Right atrium auricular region (tissue), 2 donors: ENCODE measurements at regions not wholly inside any gene's neighbourhood (a gene's known extent, or its start where the extent isn't known, plus 50 kb on each side); places are given as distances from the start of the nearest gene placed in this dataset.

Source experiments
- DNase-seq: peaks from one replicate; pipeline ENCODE4 v3.0.0-alpha.2; 2019; ENCODE audit warnings: low spot score
- H3K27ac ChIP-seq, 2 donors: fragments of 200-600 bp; sonication (generic); 1 replicate in 1 of 2; 2 replicates in 1 of 2; pipeline ENCODE4 v1.5.1; 2016 to 2019
- H3K27me3 ChIP-seq, 2 donors: fragments of 200-600 bp; sonication (generic); one replicate each; pipeline versions ENCODE4 v1.5.1 to v1.6.0; 2017 to 2019
- H3K36me3 ChIP-seq: fragments of 200-600 bp; sonication (generic); one replicate; pipeline ENCODE4 v1.5.1; 2016
- H3K4me1 ChIP-seq, 2 donors: fragments of 200-600 bp; sonication (generic); one replicate each; pipeline versions ENCODE4 v1.5.1 to v1.6.0; 2017 to 2019
- H3K4me3 ChIP-seq, 2 donors: fragments of 200-600 bp; sonication (generic); 1 replicate in 1 of 2; 2 replicates in 1 of 2; pipeline ENCODE4 v1.5.1; 2017 to 2019; ENCODE audit warnings: mild to moderate bottlenecking in 1 of 2, moderate library complexity in 1 of 2
- H3K9me3 ChIP-seq, 2 donors: fragments of 200-600 bp; sonication (generic); one replicate each; pipeline ENCODE4 v1.5.1; 2019
- TF ChIP-seq, protein P1 (sequence below), 2 donors: fragments of 200-600 bp; sonication (generic); IDR thresholded peaks; one replicate each; pipeline ENCODE4 v1.5.1; 2019; ENCODE audit warnings: antibody characterized with exemption in 2 of 2

DNA sequence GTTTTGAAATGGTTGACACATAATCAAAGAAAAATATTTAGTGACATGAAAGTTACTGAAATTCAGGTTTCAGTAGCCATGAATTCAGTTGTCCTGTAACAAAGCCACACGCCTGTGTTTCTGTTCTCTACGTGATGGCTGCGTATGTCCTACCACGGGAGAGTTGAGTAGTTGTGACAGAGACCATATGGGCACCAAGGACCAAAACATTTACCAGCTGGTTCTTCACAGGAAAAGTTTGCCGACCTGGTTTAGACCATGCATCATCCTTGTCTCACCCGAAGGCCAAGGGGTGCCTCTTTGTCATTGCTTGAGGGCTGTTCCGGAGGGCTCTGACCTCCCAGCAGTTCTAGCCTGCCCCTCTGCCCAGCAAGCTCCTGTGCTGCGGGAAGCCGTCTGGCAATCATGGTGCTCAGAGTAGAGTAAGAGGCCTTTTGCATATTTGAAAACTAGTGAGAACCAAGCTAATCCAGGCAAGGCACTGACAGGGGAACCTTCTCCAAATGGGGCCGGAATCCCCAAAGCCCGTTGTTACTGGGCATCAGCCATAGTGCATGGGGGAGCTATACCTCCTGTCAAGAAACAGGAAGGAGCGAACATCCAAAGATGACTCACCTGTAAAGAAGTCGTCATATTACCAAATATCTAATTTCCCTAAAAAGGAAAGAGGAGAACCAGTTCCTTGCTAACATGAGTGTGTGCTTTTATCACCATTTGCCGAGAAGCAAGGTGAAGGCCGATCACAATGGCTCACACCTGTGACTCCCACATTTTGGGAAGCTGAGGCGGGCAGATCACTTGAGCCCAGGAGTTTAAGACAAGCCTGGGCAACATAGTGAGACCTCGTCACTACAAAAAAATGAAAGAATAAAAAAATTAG, 92.6 kb upstream of the RAB12 start:
- TF ChIP-seq, protein P1, sequence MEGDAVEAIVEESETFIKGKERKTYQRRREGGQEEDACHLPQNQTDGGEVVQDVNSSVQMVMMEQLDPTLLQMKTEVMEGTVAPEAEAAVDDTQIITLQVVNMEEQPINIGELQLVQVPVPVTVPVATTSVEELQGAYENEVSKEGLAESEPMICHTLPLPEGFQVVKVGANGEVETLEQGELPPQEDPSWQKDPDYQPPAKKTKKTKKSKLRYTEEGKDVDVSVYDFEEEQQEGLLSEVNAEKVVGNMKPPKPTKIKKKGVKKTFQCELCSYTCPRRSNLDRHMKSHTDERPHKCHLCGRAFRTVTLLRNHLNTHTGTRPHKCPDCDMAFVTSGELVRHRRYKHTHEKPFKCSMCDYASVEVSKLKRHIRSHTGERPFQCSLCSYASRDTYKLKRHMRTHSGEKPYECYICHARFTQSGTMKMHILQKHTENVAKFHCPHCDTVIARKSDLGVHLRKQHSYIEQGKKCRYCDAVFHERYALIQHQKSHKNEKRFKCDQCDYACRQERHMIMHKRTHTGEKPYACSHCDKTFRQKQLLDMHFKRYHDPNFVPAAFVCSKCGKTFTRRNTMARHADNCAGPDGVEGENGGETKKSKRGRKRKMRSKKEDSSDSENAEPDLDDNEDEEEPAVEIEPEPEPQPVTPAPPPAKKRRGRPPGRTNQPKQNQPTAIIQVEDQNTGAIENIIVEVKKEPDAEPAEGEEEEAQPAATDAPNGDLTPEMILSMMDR (IDR thresholded peaks at IDR 0.05): no peak
- H3K4me1 ChIP-seq: no peaks in the 10 kb centered on the region
- H3K27ac ChIP-seq: no peak overlapping the region
- H3K36me3 ChIP-seq: no peaks in the 10 kb centered on the region
- H3K4me3 ChIP-seq: no peak overlapping the region
- DNase-seq: peak; percentile 43
- no peaks in the 10 kb centered on the region for H3K27me3 ChIP-seq
- no peaks in the 10 kb centered on the region for H3K9me3 ChIP-seq

DNA sequence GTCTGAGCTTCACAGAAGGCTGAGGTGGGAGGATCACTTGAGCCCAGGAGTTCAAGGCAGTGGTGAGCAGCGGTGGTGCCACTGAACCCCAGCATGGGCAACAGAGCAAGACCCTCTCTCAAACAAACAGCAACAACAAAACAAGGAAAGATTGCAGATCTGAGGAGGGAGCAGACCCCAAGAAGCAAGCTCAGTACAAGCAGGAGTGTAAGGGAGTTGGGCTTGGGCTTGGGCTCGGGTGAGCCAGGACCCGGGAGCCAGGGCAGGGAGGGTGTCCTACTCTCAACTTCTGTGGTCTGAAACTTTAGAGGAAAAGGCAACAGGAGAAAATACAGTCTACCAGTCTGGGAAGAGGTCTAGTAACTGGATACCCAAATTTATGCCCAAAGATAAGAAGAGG, 92.0 kb upstream of the RAB12 start:
- Histone ChIP-seq H3K27me3 (no peaks in the 10 kb centered on the region), H3K27ac (no peak overlapping the region), H3K4me1 (no peaks in the 10 kb centered on the region), H3K9me3 (no peaks in the 10 kb centered on the region), H3K36me3 (no peaks in the 10 kb centered on the region), H3K4me3 (no peak overlapping the region)
- no peak for DNase-seq
- TF ChIP-seq, protein P1 (IDR thresholded peaks at IDR 0.05): no peak

DNA sequence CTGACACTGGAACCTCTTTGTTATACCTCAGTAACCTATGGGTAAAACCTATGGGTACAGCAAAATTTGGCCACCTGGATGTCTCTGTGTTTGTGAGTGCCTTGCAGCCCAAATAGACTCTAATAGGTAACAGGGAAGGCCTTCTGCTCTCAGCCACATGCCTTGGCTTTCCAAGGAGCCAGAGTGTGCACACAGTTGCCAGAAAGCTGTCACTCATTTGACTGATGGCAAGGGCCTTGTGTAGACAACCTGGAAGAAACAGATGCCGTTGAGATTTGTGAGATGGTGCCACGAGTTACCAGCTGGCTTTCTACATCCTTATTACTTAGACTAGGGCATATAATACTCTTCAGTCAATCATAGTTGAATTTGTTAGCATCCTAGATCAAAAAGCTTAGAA, 90.1 kb upstream of the RAB12 start:
- TF ChIP-seq, protein P1 (IDR thresholded peaks at IDR 0.05): no peak
- Histone ChIP-seq H3K4me1 (no peaks in the 10 kb centered on the region), H3K27ac (no peak overlapping the region), H3K9me3 (no peaks in the 10 kb centered on the region), H3K4me3 (no peak overlapping the region), H3K27me3 (no peaks in the 10 kb centered on the region), H3K36me3 (no peaks in the 10 kb centered on the region)
- peak; percentile 16 for DNase-seq

DNA sequence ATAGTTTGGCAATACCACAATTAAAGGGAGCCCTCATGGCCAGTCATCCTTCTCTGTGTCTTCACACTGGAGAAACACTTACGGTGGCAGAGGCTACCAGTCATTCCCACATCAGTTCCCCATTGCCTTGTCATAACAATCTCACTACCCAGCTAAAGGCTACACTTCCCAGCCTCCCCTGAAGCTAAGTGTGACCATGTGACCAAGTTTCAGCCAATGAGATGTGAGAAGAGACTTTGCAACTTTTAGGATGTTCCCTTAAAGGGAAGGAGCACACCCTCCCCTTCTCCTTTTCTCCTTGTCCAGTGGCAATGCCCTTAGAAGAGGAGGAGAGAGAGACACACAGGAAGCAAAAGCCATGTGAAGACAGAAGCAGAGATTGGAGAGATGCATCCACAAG, 89.0 kb upstream of the RAB12 start:
- Histone ChIP-seq H3K4me3 (no peak overlapping the region), H3K27me3 (no peaks in the 10 kb centered on the region), H3K4me1 (no peaks in the 10 kb centered on the region), H3K9me3 (no peaks in the 10 kb centered on the region), H3K36me3 (no peaks in the 10 kb centered on the region), H3K27ac (no peak overlapping the region)
- TF ChIP-seq, protein P1 (IDR thresholded peaks at IDR 0.05): no peak
- no peak for DNase-seq

DNA sequence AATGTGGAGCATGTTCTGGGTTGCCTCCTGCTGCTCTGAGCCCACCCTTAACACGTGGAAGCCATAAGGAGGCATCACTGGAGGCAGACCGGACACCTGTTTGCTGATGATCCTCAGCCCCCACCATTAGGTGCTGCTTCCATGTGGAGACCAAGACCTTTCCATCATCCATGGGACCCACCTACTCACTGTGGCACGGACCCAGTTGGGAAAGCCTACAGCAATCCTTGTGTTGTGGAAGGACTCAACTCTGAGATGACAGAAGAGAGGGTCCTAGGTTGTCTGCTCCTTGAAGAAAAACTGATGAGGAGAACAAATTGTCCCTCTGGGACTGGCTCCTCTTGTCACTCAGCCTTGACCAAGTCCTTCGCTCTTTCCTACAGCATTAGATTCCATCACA, 86.5 kb upstream of the RAB12 start:
- H3K27me3 ChIP-seq: no peaks in the 10 kb centered on the region
- H3K4me3 ChIP-seq: no peak overlapping the region
- no peaks in the 10 kb centered on the region for H3K9me3 ChIP-seq
- no peak overlapping the region for H3K27ac ChIP-seq
- H3K36me3 ChIP-seq: no peaks in the 10 kb centered on the region
- TF ChIP-seq, protein P1 (IDR thresholded peaks at IDR 0.05): no peak
- H3K4me1 ChIP-seq: no peaks in the 10 kb centered on the region
- DNase-seq: peak; percentile 21

DNA sequence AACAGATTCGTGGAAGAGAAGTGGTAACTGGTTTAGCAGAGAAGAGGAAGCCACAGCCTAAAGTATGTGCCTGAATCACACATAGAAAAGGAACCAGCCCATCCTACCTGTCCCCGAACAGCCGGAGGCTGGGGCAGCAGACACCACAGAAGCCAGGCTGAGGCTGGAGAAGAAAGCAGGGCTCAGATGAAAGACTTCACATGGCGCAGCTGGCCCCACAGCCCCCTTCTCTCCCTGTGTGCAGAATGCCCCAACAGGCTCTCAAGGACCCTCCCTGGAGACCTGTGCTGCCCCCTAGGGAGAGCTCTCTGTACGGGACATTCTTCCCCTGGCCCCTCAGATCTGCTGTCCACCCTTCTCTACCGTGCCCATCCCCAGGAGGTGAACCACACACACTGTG, 83.5 kb upstream of the RAB12 start:
- TF ChIP-seq, protein P1 (IDR thresholded peaks at IDR 0.05): no peak
- Histone ChIP-seq H3K27ac (no peak overlapping the region), H3K27me3 (no peaks in the 10 kb centered on the region), H3K9me3 (peaks cover 0 to 7% of the 10 kb centered on the region in 2 donors), H3K36me3 (no peaks in the 10 kb centered on the region), H3K4me3 (no peak overlapping the region), H3K4me1 (no peaks in the 10 kb centered on the region)
- peak; percentile 34 for DNase-seq
